ENCODE measurements at regions not wholly inside any gene's neighbourhood (a gene's known extent, or its start where the extent isn't known, plus 50 kb on each side); places are given as distances from the start of the nearest gene placed in this dataset.

DNA sequence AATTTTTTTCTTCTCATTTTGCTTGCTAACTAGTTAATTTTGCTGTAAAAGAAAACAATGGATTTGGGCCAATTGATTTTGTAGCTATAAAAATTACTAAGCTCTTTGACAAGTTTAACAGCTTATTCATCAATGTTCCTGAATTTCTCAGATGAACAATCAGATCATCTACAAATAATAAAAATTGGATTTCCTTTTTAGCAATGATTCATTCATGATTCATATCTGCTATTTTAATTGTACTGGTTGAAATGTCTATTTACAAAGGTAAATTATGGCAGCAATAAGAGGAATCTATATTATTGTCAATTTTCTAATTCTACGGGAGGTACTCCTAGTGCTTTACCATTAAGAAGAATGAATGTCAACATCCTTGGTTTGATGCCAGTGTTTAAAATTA lies 178.8 kb upstream of the BTBD3 start:
- Histone ChIP-seq H3K27me3 (ENCODE audit: insufficient read depth, low read depth) (no peaks in the 10 kb centered on the region), H3K9me2 (ENCODE audit: insufficient read depth) (no peaks in the 10 kb centered on the region; the same call in 1 of the 2 replicates), H3K79me2 (ENCODE audit: low read depth) (no peaks in the 10 kb centered on the region), H3K36me3 (ENCODE audit: low read depth) (no peaks in the 10 kb centered on the region), H4K20me1 (ENCODE audit: insufficient read depth) (no peaks in the 10 kb centered on the region), H3K9me3 (ENCODE audit: insufficient read depth, low read depth) (no peaks in the 10 kb centered on the region; the same call in 1 of the 2 replicates), H3K27ac (no peak overlapping the region), H3F3A (ENCODE audit: insufficient read depth, low read depth) (no peaks in the 10 kb centered on the region), H3K4me1 (replicated peaks; ENCODE audit: insufficient read depth) (peaks cover 8% of the 10 kb centered on the region; the same call in 1 of the 2 replicates), H2AFZ (no peak overlapping the region), H3K4me3 (no peak overlapping the region), H3K4me2 (no peak overlapping the region)
- no TSS peak for BruUV-seq (replicated peaks)
- POLR2A ChIA-PET (ENCODE audit: unreplicated experiment) = no interaction called here
- intact Hi-C loops (cut with micrococcal nuclease; ENCODE audit: unreplicated experiment) = no loop called here
- TF ChIP-seq EZH2 (IDR thresholded peaks at IDR 0.05; ENCODE audit: low read depth) = no peak
- TF ChIP-seq, protein P1, sequence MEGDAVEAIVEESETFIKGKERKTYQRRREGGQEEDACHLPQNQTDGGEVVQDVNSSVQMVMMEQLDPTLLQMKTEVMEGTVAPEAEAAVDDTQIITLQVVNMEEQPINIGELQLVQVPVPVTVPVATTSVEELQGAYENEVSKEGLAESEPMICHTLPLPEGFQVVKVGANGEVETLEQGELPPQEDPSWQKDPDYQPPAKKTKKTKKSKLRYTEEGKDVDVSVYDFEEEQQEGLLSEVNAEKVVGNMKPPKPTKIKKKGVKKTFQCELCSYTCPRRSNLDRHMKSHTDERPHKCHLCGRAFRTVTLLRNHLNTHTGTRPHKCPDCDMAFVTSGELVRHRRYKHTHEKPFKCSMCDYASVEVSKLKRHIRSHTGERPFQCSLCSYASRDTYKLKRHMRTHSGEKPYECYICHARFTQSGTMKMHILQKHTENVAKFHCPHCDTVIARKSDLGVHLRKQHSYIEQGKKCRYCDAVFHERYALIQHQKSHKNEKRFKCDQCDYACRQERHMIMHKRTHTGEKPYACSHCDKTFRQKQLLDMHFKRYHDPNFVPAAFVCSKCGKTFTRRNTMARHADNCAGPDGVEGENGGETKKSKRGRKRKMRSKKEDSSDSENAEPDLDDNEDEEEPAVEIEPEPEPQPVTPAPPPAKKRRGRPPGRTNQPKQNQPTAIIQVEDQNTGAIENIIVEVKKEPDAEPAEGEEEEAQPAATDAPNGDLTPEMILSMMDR (conservative IDR thresholded peaks at IDR 0.05) = no peak
- no peak for DNase-seq
- CTCF ChIA-PET = no interaction called here

DNA sequence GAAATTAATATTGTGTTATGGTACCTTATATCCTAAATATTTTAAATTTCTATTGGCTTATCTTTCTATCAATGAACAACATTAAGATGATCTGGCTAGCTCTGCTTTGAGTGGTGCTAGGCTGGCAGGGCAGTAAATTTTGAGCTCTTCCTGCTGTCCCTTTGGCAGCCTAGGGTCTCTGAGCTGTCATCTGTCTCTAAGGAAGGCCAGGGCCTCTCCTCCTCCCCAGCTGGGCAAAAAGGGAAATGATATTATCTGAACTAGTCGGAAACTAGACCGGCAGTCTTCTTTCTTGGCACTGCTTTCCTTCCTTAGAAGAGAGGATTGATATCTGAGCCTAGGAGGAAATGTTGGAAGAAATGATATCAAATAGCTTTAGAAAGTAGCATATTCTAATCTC lies 176.7 kb upstream of the BTBD3 start:
- Histone ChIP-seq H3K4me2 (no peak overlapping the region), H4K20me1 (ENCODE audit: insufficient read depth) (no peaks in the 10 kb centered on the region), H3K9me2 (ENCODE audit: insufficient read depth) (no peaks in the 10 kb centered on the region; the same call in 1 of the 2 replicates), H3F3A (ENCODE audit: insufficient read depth, low read depth) (no peaks in the 10 kb centered on the region), H3K9me3 (ENCODE audit: insufficient read depth, low read depth) (no peaks in the 10 kb centered on the region; the same call in 1 of the 2 replicates), H2AFZ (no peak overlapping the region), H3K27me3 (ENCODE audit: insufficient read depth, low read depth) (no peaks in the 10 kb centered on the region), H3K4me3 (no peak overlapping the region), H3K36me3 (ENCODE audit: low read depth) (no peaks in the 10 kb centered on the region), H3K79me2 (ENCODE audit: low read depth) (no peaks in the 10 kb centered on the region), H3K4me1 (replicated peaks; ENCODE audit: insufficient read depth) (peaks cover 8% of the 10 kb centered on the region; the same call in 1 of the 2 replicates), H3K27ac (no peak overlapping the region)
- intact Hi-C loops (cut with micrococcal nuclease; ENCODE audit: unreplicated experiment) = no loop called here
- BruUV-seq (replicated peaks) = no TSS peak
- ChIA-PET CTCF (no interaction called here), POLR2A (ENCODE audit: unreplicated experiment) (no interaction called here)
- DNase-seq = no peak
- TF ChIP-seq, protein P1 (conservative IDR thresholded peaks at IDR 0.05) = no peak
- TF ChIP-seq EZH2 (IDR thresholded peaks at IDR 0.05; ENCODE audit: low read depth) = no peak

DNA sequence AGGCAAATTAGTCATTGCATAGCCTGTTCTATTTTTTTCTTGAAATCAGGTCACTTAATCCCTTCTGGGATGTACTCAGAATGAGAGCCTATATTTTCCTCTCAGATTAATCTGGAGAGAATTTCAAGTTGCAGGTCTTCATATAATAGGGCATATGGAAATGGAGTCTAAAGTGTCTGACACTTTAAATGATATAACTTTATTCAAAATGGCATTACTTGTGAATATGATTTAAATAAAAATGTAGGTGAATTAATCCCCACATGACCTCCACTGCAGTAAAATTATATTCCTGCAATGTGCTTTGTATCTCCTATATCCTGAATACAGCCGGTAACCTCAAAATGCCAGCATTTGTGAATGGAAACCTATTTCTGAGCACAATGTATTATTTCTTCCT lies 172.5 kb upstream of the BTBD3 start:
- Histone ChIP-seq H3K9me2 (ENCODE audit: insufficient read depth) (no peaks in the 10 kb centered on the region; the same call in 1 of the 2 replicates), H3K4me2 (no peak overlapping the region), H3K27me3 (ENCODE audit: insufficient read depth, low read depth) (no peaks in the 10 kb centered on the region), H3K9me3 (ENCODE audit: insufficient read depth, low read depth) (no peaks in the 10 kb centered on the region; the same call in 1 of the 2 replicates), H2AFZ (no peak overlapping the region), H4K20me1 (ENCODE audit: insufficient read depth) (no peaks in the 10 kb centered on the region), H3K36me3 (ENCODE audit: low read depth) (no peaks in the 10 kb centered on the region), H3K4me1 (replicated peaks; ENCODE audit: insufficient read depth) (no peaks in the 10 kb centered on the region), H3F3A (ENCODE audit: insufficient read depth, low read depth) (no peaks in the 10 kb centered on the region), H3K27ac (no peak overlapping the region), H3K79me2 (ENCODE audit: low read depth) (no peaks in the 10 kb centered on the region), H3K4me3 (no peak overlapping the region)
- intact Hi-C loops (cut with micrococcal nuclease; ENCODE audit: unreplicated experiment) = no loop called here
- ChIA-PET CTCF (no interaction called here), POLR2A (ENCODE audit: unreplicated experiment) (no interaction called here)
- no peak for DNase-seq
- no TSS peak for BruUV-seq (replicated peaks)
- no peak for TF ChIP-seq EZH2 (IDR thresholded peaks at IDR 0.05; ENCODE audit: low read depth)
- TF ChIP-seq, protein P1 (conservative IDR thresholded peaks at IDR 0.05) = no peak
